GM19438 (cell line): ENCODE measurements at regions not wholly inside any gene's neighbourhood (a gene's known extent, or its start where the extent isn't known, plus 50 kb on each side); places are given as distances from the start of the nearest gene placed in this dataset.

Source experiments
- ATAC-seq: cut with Tn5 transposase; IDR thresholded peaks from one replicate; pipeline ENCODE4 v1.9.1; 2021; ENCODE audit warnings: low read depth; ENCODE audit not compliant: unreplicated experiment

- ATAC-seq: no peak
Measured at GRCh38 chr7:9778367-9778766, 1195.3 kb upstream of the PHF14 start.

GRCh38 chr7:9781710-9782109 is 1192.0 kb upstream of the PHF14 start:
- no peak for ATAC-seq

GRCh38 chr7:9782275-9782674 is 1191.4 kb upstream of the PHF14 start:
- no peak for ATAC-seq

GRCh38 chr7:9785211-9785610 is 1188.5 kb upstream of the PHF14 start:
- ATAC-seq: no peak

GRCh38 chr7:9796241-9796640 is 1177.4 kb upstream of the PHF14 start:
- no peak for ATAC-seq

GRCh38 chr7:9822458-9823290 is 1151.0 kb upstream of the PHF14 start:
- ATAC-seq: no peak

GRCh38 chr7:9835199-9835598 is 1138.5 kb upstream of the PHF14 start:
- ATAC-seq: no peak

GRCh38 chr7:9836671-9837070 is 1137.0 kb upstream of the PHF14 start:
- no peak for ATAC-seq

GRCh38 chr7:9842301-9842700 is 1131.4 kb upstream of the PHF14 start:
- no peak for ATAC-seq

GRCh38 chr7:9846902-9847301 is 1126.8 kb upstream of the PHF14 start:
- no peak for ATAC-seq

- no peak for ATAC-seq
Measured at GRCh38 chr7:9854605-9855004, 1119.1 kb upstream of the PHF14 start.

GRCh38 chr7:9856668-9857067 is 1117.0 kb upstream of the PHF14 start:
- ATAC-seq: no peak

GRCh38 chr7:9863545-9863944 is 1110.1 kb upstream of the PHF14 start:
- ATAC-seq: no peak

GRCh38 chr7:9869151-9869550 is 1104.5 kb upstream of the PHF14 start:
- ATAC-seq: no peak

GRCh38 chr7:9869566-9869965 is 1104.1 kb upstream of the PHF14 start:
- no peak for ATAC-seq

- ATAC-seq: no peak
Measured at GRCh38 chr7:9870674-9871073, 1103.0 kb upstream of the PHF14 start.

- no peak for ATAC-seq
Measured at GRCh38 chr7:9874182-9874581, 1099.5 kb upstream of the PHF14 start.

GRCh38 chr7:9876053-9876452 is 1097.6 kb upstream of the PHF14 start:
- ATAC-seq: no peak

- no peak for ATAC-seq
Measured at GRCh38 chr7:9889554-9889953, 1084.1 kb upstream of the PHF14 start.

GRCh38 chr7:9890092-9890491 is 1083.6 kb upstream of the PHF14 start:
- ATAC-seq: no peak

- ATAC-seq: no peak
Measured at GRCh38 chr7:9891056-9891455, 1082.6 kb upstream of the PHF14 start.

GRCh38 chr7:9900339-9900738 is 1073.3 kb upstream of the PHF14 start:
- ATAC-seq: no peak

GRCh38 chr7:9921326-9921725 is 1052.3 kb upstream of the PHF14 start:
- ATAC-seq: no peak
